ENCODE measurements at regions not wholly inside any gene's neighbourhood (a gene's known extent, or its start where the extent isn't known, plus 50 kb on each side); places are given as distances from the start of the nearest gene placed in this dataset.

DNA sequence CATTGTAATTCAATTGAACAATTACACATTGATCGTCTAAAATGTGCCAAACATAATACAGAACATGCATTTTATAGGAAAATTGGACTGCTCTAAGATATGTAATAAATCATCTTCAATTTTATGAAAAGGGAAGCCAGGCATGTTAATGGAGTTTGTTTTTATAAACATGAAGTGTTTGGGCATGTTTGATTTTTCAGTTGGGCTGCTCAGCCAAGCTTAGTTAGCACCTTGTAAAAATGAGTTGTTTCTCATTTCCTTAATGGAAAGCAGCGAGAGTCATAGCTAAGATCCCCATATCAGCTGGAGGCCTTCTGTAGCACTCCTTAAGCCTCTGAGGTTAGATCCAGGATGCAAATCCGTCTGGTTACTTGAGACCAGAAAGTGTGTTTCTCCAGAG, 422.3 kb downstream of the SPRY2 start:
- TF ChIP-seq ZNF274 (IDR thresholded peaks at IDR 0.05; ENCODE audit: low read depth, low read length) = no peak
- no peak for TF ChIP-seq SUZ12 (IDR thresholded peaks at IDR 0.05; ENCODE audit: extremely low read depth, insufficient read depth, insufficient read length)
- TF ChIP-seq YY1 (IDR thresholded peaks at IDR 0.05; ENCODE audit: insufficient read depth, insufficient read length) = no peak
